Calu3 (cell line): ENCODE measurements at regions not wholly inside any gene's neighbourhood (a gene's known extent, or its start where the extent isn't known, plus 50 kb on each side); places are given as distances from the start of the nearest gene placed in this dataset.

Experiments used
- BruUV-seq: library from RNA; stranded (reverse); fragments of 400-500 nt; replicated peaks from 2 replicates; lab custom pipeline; 2021; lab: Mats Ljungman, UMichigan
- CTCF ChIA-PET: fragments of 300-600 bp; sonication (Branson Sonifier 250); formaldehyde crosslinking; loops from one replicate; lab custom pipeline; 2022; ENCODE audit warnings: antibody characterized with exemption; lab: Charles Lee
- DNase-seq: peaks from one replicate; pipeline ENCODE4 v3.0.0; 2022
- H3K27ac Mint-ChIP-seq: one replicate; pipeline ENCODE4 v1.8.0; 2022; ENCODE audit warnings: mixed read lengths; ENCODE audit not compliant: unreplicated experiment
- H3K27me3 Mint-ChIP-seq: one replicate; pipeline ENCODE4 v1.8.0; 2022; ENCODE audit warnings: mixed read lengths; ENCODE audit not compliant: unreplicated experiment
- H3K36me3 Mint-ChIP-seq: one replicate; pipeline ENCODE4 v1.8.0; 2022; ENCODE audit warnings: mild to moderate bottlenecking, moderate library complexity, mixed read lengths; ENCODE audit not compliant: insufficient read depth, unreplicated experiment
- H3K4me1 Mint-ChIP-seq: one replicate; pipeline ENCODE4 v1.8.0; 2022; ENCODE audit warnings: mild to moderate bottlenecking, low read depth, mixed read lengths; ENCODE audit not compliant: unreplicated experiment
- H3K4me3 Mint-ChIP-seq: one replicate; pipeline ENCODE4 v1.8.0; 2022; ENCODE audit warnings: mild to moderate bottlenecking, low read depth, moderate library complexity, mixed read lengths; ENCODE audit not compliant: unreplicated experiment
- H3K9me3 Mint-ChIP-seq: one replicate; pipeline ENCODE4 v1.8.0; 2022; ENCODE audit warnings: low read depth, mixed read lengths; ENCODE audit not compliant: unreplicated experiment
- intact Hi-C: fragments of 100-400 bp; cut with micrococcal nuclease; formaldehyde crosslinking; loops from one replicate; pipeline ENCODE4 v1.10.0; 2022; ENCODE audit not compliant: unreplicated experiment
- TF ChIP-seq, protein P1 (sequence below): fragments of 200-600 bp; IDR thresholded peaks from one replicate; pipeline ENCODE4 v1.8.0; 2022; ENCODE audit warnings: antibody characterized with exemption; ENCODE audit not compliant: unreplicated experiment

DNA sequence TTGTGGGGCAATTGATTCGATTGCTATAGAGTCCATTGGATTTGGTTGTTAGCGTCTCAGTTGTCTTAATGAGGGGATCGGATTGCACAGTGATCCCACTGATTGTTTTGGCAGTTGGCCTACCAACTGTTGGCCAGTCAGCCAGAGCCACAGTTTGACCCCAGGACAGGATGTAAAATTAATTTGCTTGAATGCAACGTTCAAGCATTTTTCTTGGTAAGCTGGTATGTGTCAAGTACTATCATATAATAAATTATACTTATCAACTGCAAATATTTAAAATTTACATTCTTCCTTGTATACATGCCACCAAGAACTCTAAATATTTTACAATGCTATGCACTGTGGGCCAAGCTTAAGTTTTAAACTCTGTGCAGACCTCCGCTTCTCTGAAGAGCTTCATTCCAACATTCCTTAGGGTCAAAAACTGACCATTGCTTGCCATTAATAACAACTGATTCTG is 80.4 kb upstream of the OSMR start:
- no peak overlapping the region for H3K4me3 Mint-ChIP-seq
- CTCF ChIA-PET = no interaction called here

DNA sequence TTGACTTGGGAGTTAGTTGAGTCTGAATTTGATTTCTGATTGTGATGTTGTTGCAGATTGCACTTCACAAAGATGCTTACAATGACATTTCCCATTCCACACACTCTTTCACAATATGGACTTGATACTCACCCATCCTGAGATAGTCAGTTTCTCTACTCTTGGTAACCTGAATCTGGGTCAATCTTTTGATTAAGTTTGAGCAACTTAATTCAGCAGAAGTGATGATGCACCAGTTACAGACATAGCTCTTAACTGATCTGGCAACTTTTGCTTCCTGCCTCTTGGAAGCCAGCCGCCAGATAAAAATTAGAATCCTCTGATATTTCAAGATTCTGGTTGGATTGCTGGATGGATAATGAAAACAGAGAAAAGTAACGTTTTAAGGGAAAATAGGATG is 79.7 kb upstream of the OSMR start:
- DNase-seq = no peak
- CTCF ChIA-PET = no interaction called here
- Mint-ChIP-seq H3K9me3 (peaks cover 6% of the 10 kb centered on the region), H3K36me3 (no peaks in the 10 kb centered on the region), H3K4me1 (no peaks in the 10 kb centered on the region), H3K4me3 (no peak overlapping the region), H3K27me3 (peaks cover 84% of the 10 kb centered on the region), H3K27ac (no peak overlapping the region)
- intact Hi-C loops = no loop called here
- no TSS peak for BruUV-seq
- TF ChIP-seq, protein P1, sequence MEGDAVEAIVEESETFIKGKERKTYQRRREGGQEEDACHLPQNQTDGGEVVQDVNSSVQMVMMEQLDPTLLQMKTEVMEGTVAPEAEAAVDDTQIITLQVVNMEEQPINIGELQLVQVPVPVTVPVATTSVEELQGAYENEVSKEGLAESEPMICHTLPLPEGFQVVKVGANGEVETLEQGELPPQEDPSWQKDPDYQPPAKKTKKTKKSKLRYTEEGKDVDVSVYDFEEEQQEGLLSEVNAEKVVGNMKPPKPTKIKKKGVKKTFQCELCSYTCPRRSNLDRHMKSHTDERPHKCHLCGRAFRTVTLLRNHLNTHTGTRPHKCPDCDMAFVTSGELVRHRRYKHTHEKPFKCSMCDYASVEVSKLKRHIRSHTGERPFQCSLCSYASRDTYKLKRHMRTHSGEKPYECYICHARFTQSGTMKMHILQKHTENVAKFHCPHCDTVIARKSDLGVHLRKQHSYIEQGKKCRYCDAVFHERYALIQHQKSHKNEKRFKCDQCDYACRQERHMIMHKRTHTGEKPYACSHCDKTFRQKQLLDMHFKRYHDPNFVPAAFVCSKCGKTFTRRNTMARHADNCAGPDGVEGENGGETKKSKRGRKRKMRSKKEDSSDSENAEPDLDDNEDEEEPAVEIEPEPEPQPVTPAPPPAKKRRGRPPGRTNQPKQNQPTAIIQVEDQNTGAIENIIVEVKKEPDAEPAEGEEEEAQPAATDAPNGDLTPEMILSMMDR = no peak

More for the DNA sequence above, 80.4 kb upstream of the OSMR start:
- TF ChIP-seq, protein P1 = no peak
- no TSS peak for BruUV-seq
- Mint-ChIP-seq H3K27me3 (peaks cover 86% of the 10 kb centered on the region), H3K9me3 (peaks cover 6% of the 10 kb centered on the region), H3K36me3 (no peaks in the 10 kb centered on the region), H3K4me1 (no peaks in the 10 kb centered on the region), H3K27ac (no peak overlapping the region)
- no peak for DNase-seq
- intact Hi-C loops = no loop called here

DNA sequence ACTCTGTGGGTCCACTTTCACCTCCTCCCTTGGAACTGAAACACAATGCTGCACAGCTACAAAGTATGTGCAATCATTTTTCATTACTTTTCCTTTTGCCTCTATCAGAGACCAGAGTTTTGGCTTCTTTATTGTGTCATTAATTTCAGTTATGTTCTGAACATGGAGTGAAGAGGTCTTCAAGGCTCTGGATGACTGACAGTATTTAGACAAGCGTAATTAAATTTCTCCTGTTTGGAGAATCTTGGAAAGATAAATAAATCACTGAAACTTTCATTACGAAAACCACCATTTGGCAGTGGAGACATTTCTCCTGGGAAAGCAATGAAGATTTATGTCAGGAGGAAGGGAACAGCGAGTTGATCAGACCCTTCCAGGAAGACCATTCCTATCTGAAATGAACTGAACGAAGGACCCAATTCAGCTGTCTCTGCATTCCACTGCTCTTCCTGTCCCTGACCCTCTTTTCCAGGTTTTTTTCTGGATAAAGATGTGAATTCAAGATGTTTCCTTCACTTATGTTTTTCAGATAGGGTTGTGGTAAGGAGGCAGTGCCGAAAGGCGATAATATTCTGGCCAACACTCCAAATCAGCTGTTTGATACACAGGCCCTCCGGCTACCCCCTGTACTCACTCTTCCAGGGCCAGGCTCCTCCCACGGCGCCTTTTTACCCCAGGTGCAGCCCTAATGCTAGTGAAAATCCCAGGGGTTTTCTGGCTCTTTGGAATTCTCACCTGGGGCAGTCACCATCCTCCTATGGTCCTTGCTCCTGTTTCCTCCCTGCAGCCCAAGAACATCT is 77.2 kb upstream of the OSMR start:
- Mint-ChIP-seq H3K4me3 (no peak overlapping the region), H3K9me3 (peaks cover 6% of the 10 kb centered on the region), H3K36me3 (no peaks in the 10 kb centered on the region), H3K4me1 (no peaks in the 10 kb centered on the region), H3K27me3 (peaks cover 92% of the 10 kb centered on the region), H3K27ac (no peak overlapping the region)
- CTCF ChIA-PET = no interaction called here
- no peak for DNase-seq
- no TSS peak for BruUV-seq
- intact Hi-C loops = no loop called here
- TF ChIP-seq, protein P1 = no peak

DNA sequence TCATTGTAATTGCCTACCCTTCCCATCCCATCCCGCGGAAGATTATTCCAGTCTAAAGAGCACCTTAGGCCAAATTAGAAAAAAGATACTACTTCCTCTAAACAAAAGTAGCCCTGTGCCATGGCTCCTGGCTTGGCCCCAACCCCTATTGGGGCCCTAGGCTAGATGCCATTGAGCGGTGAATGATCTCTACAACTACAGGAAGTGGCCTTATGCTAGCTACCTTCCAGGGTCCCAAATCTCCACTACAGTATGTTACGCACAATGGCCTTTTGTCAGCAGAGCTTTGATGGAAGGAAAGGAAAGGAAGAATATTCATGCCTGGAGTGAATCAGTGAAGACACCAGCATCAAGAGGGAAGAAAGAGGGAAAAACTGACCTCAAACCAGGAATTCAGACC is 73.3 kb upstream of the OSMR start:
- no peaks in the 10 kb centered on the region for H3K36me3 Mint-ChIP-seq
- no peak overlapping the region for H3K27ac Mint-ChIP-seq
- H3K4me1 Mint-ChIP-seq = no peaks in the 10 kb centered on the region
- BruUV-seq = no TSS peak
- no peak for DNase-seq
- H3K27me3 Mint-ChIP-seq = peaks cover 95% of the 10 kb centered on the region
- intact Hi-C loops = no loop called here
- no peak overlapping the region for H3K4me3 Mint-ChIP-seq
- TF ChIP-seq, protein P1 = no peak
- CTCF ChIA-PET = no interaction called here
- no peaks in the 10 kb centered on the region for H3K9me3 Mint-ChIP-seq
